ENCODE measurements at regions not wholly inside any gene's neighbourhood (a gene's known extent, or its start where the extent isn't known, plus 50 kb on each side); places are given as distances from the start of the nearest gene placed in this dataset.

DNA sequence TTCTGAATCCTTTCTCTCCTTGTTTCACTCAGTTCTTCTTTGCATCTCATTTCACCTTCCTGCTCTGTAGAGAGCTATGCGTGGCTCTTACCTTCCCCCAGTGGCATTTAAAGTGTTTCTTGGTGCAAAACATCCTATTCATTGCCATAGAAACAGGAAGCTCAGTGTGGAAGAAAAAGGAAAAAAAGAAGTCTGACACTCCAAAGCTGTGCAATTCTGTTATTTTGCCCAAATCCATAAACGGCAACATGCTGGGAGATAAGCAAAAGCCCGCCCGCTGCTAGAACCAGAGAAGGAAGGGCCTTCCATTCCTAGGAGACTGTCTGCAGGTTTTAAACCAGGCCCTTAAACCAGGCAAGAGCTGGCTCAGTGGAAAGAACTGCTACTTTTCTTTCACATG is 247.1 kb downstream of the HIVEP2 start:
- Histone ChIP-seq H3K27me3 (no peaks in the 10 kb centered on the region), H3K36me3 (no peaks in the 10 kb centered on the region), H3K27ac (no peak overlapping the region), H3K4me1 (ENCODE audit: control insufficient read depth in 1 of 2, insufficient read depth in 1 of 2, low read depth in 1 of 2, low read length in 1 of 2) (peaks cover 28 to 32% of the 10 kb centered on the region in 2 experiments), H3K4me3 (ENCODE audit: low read depth in 1 of 2, low read length in 1 of 2) (no peak overlapping the region), H3K9me3 (no peaks in the 10 kb centered on the region)
- TF ChIP-seq, protein P1, sequence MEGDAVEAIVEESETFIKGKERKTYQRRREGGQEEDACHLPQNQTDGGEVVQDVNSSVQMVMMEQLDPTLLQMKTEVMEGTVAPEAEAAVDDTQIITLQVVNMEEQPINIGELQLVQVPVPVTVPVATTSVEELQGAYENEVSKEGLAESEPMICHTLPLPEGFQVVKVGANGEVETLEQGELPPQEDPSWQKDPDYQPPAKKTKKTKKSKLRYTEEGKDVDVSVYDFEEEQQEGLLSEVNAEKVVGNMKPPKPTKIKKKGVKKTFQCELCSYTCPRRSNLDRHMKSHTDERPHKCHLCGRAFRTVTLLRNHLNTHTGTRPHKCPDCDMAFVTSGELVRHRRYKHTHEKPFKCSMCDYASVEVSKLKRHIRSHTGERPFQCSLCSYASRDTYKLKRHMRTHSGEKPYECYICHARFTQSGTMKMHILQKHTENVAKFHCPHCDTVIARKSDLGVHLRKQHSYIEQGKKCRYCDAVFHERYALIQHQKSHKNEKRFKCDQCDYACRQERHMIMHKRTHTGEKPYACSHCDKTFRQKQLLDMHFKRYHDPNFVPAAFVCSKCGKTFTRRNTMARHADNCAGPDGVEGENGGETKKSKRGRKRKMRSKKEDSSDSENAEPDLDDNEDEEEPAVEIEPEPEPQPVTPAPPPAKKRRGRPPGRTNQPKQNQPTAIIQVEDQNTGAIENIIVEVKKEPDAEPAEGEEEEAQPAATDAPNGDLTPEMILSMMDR (IDR thresholded peaks at IDR 0.05) = no peak

DNA sequence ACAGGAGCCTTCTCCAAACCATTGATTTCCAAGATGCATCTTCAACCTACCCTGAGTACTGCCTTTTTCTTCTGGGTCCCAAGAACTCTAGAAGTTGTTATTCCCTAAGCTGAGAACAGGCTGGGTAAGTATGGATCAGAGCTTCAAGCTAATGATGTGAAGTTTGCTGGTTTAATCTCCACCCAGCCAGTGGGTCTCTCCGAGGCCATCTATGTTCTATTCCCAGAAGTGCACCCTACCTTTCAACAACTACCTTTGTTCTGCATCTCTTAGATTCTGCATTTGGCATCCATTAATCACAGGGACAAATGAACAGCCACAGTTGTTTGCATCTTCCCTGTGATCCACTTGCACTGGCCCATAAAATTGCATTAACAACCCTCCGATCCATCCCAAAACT is 246.2 kb downstream of the HIVEP2 start:
- Histone ChIP-seq H3K4me1 (ENCODE audit: control insufficient read depth in 1 of 2, insufficient read depth in 1 of 2, low read depth in 1 of 2, low read length in 1 of 2) (peaks cover 36 to 41% of the 10 kb centered on the region in 2 experiments), H3K27ac (no peak overlapping the region), H3K4me3 (ENCODE audit: low read depth in 1 of 2, low read length in 1 of 2) (no peak overlapping the region), H3K9me3 (no peaks in the 10 kb centered on the region), H3K36me3 (no peaks in the 10 kb centered on the region), H3K27me3 (no peaks in the 10 kb centered on the region)
- TF ChIP-seq, protein P1 (IDR thresholded peaks at IDR 0.05) = no peak

DNA sequence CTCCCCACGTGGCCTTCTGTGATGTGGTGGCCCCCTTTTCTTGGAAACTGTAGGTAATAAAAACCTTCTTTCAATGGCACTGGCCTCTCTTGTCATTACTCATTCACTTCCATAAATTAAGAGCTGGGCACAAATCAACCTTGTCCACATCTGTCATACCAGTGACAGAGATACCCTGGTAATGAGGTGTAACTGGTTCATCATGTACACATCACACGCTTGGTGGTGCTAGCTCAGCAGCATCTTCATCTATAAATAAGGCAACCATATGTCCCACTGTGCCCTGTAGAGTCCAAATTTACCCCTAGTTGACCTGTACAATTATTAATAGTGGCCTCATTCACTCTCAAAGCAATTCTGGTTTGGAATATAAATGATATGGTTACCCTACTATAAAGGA is 245.6 kb downstream of the HIVEP2 start:
- Histone ChIP-seq H3K4me3 (ENCODE audit: low read depth in 1 of 2, low read length in 1 of 2) (no peak overlapping the region), H3K27ac (no peak overlapping the region), H3K27me3 (no peaks in the 10 kb centered on the region), H3K4me1 (ENCODE audit: control insufficient read depth in 1 of 2, insufficient read depth in 1 of 2, low read depth in 1 of 2, low read length in 1 of 2) (peaks cover 41 to 47% of the 10 kb centered on the region in 2 experiments), H3K9me3 (no peaks in the 10 kb centered on the region), H3K36me3 (no peaks in the 10 kb centered on the region)
- TF ChIP-seq, protein P1 (IDR thresholded peaks at IDR 0.05) = no peak

DNA sequence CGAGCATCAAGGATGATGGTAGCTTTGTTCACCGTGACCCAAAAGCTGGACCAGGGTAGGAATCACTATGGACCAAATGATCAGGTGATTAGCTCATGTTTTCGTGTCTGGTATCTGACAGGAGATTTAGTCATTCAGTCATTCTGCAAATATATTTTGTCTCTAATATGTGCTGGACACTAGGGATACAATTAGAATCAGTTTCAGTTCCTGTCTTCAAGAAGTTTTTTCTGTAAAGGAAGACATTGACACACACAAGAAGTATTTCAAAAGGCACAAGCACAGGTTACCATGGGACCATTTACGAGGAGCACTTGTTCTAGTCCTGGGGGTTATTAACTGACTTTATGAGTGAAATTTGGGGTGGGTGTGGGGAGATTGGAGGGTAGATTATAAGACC is 244.9 kb downstream of the HIVEP2 start:
- TF ChIP-seq, protein P1 (IDR thresholded peaks at IDR 0.05) = no peak
- peaks cover 47 to 52% of the 10 kb centered on the region in 2 experiments for H3K4me1 ChIP-seq (ENCODE audit: control insufficient read depth in 1 of 2, insufficient read depth in 1 of 2, low read depth in 1 of 2, low read length in 1 of 2)
- no peaks in the 10 kb centered on the region for H3K36me3 ChIP-seq

DNA sequence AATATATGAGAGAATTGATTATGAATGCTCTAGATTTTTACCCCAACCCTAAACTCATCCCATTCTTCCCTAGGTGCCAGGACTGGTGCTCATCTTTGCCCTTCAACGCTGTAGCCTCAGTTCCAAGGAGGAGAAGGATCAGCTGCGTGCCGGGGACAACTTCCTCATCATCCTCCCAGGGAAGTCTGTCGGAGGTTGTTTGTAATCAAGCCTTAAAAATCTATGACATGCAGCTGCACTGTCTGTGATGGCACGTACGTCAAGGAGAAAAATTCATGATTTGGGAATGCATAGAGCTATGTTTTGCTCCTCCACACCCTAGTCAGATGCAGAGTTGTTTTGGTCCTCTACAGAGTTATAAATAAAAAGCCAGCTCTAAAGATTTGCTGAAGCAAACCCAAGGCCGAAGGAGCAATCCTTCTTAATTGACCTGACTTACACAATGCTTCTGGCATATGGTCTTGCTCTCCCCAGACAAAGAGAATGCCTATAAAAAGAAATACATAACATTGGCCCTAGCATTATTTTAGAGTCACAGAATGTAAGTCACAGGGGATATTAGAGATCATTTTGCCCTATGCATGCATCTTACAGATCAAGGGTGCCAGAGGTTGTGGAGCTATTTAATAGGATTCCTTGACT is 244.2 kb downstream of the HIVEP2 start:
- no peak overlapping the region for H3K27ac ChIP-seq
- H3K27me3 ChIP-seq = no peaks in the 10 kb centered on the region
- TF ChIP-seq, protein P1 (IDR thresholded peaks at IDR 0.05) = no peak
- H3K36me3 ChIP-seq = no peaks in the 10 kb centered on the region
- no peak overlapping the region for H3K4me3 ChIP-seq (ENCODE audit: low read depth in 1 of 2, low read length in 1 of 2)
- H3K9me3 ChIP-seq = no peaks in the 10 kb centered on the region
- H3K4me1 ChIP-seq (ENCODE audit: control insufficient read depth in 1 of 2, insufficient read depth in 1 of 2, low read depth in 1 of 2, low read length in 1 of 2) = peaks cover 55 to 60% of the 10 kb centered on the region in 2 experiments

More for the DNA sequence above, 244.9 kb downstream of the HIVEP2 start:
- Histone ChIP-seq H3K9me3 (no peaks in the 10 kb centered on the region), H3K4me3 (ENCODE audit: low read depth in 1 of 2, low read length in 1 of 2) (no peak overlapping the region), H3K27ac (no peak overlapping the region), H3K27me3 (no peaks in the 10 kb centered on the region)
